Stimulated activated naive CD8-positive, alpha-beta T cell treated with anti-CD3 and anti-CD28 coated beads, Interleukin-15, Interleukin-2, amounts not matched to agents 100 ng/mL and 50 ng/mL, for 24 hours (primary cell): ENCODE measurements at regions not wholly inside any gene's neighbourhood (a gene's known extent, or its start where the extent isn't known, plus 50 kb on each side); places are given as distances from the start of the nearest gene placed in this dataset.

Experiments
- H3K27ac Mint-ChIP-seq: one replicate; pipeline ENCODE4 v1.8.0; 2021; ENCODE audit warnings: mild to moderate bottlenecking, mixed read lengths
- H3K27me3 Mint-ChIP-seq: one replicate; pipeline ENCODE4 v1.8.0; 2021; ENCODE audit warnings: mixed read lengths
- H3K36me3 Mint-ChIP-seq: one replicate; pipeline ENCODE4 v1.8.0; 2021; ENCODE audit warnings: low read depth, mixed read lengths
- H3K4me1 Mint-ChIP-seq: one replicate; pipeline ENCODE4 v1.8.0; 2021; ENCODE audit warnings: low read depth, mixed read lengths
- H3K4me3 Mint-ChIP-seq: one replicate; pipeline ENCODE4 v1.8.0; 2021; ENCODE audit warnings: mild to moderate bottlenecking, mixed read lengths
- H3K9me3 Mint-ChIP-seq: one replicate; pipeline ENCODE4 v1.8.0; 2021; ENCODE audit warnings: mixed read lengths

- Mint-ChIP-seq H3K27me3 (no peaks in the 10 kb centered on the region), H3K9me3 (no peaks in the 10 kb centered on the region), H3K4me3 (no peak overlapping the region), H3K4me1 (no peaks in the 10 kb centered on the region), H3K27ac (no peak overlapping the region), H3K36me3 (no peaks in the 10 kb centered on the region)
Observed at GRCh38 chr1:222307621-222308020, 240.3 kb downstream of the HHIPL2 start.

DNA sequence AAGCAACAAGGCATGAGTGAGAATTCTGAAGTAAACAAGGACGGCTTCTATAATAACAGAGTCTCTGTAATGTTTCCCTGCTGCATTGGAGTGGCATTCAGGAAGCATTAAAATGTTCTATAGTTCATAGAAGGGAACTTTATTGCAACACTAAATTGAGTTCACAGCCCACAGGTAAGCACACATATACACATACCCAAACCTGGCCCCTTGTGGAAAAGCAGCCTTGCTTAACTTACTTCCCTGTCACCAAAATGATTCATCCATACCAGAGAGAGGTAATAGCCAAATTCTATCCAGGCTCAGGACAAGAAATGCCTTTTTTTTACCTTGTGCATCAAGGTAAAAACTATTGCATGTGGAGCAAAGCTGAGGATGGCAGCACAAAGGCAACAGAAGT lies 241.4 kb downstream of the HHIPL2 start:
- Mint-ChIP-seq H3K27me3 (no peaks in the 10 kb centered on the region), H3K9me3 (no peaks in the 10 kb centered on the region), H3K36me3 (no peaks in the 10 kb centered on the region), H3K27ac (no peak overlapping the region), H3K4me1 (no peaks in the 10 kb centered on the region), H3K4me3 (no peak overlapping the region)

DNA sequence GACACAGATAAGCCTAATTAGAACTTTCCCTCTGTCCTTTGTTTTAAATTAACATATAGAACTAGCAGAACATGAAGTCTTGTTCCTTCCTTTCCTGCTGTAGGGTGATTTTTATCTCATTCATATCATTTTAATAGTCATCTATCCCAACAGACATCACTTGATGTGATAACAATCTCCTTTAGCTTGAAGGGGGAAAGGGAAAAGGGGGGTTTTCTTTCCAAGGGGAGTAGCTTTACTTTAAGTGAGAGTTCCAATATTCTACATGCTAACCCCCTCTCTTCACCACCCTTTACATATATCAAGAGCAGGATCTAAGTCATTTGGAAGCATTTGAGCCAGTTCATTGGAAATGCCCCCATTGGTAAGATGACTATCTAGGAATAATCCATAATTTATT lies 241.9 kb downstream of the HHIPL2 start:
- Mint-ChIP-seq H3K36me3 (no peaks in the 10 kb centered on the region), H3K27me3 (no peaks in the 10 kb centered on the region), H3K27ac (no peak overlapping the region), H3K4me3 (no peak overlapping the region), H3K4me1 (no peaks in the 10 kb centered on the region), H3K9me3 (no peaks in the 10 kb centered on the region)

GRCh38 chr1:222301652-222302051 lies 246.3 kb downstream of the HHIPL2 start:
- Mint-ChIP-seq H3K27me3 (no peaks in the 10 kb centered on the region), H3K4me1 (peaks cover 8% of the 10 kb centered on the region), H3K9me3 (peaks cover 11% of the 10 kb centered on the region), H3K27ac (no peak overlapping the region), H3K36me3 (no peaks in the 10 kb centered on the region), H3K4me3 (no peak overlapping the region)

DNA sequence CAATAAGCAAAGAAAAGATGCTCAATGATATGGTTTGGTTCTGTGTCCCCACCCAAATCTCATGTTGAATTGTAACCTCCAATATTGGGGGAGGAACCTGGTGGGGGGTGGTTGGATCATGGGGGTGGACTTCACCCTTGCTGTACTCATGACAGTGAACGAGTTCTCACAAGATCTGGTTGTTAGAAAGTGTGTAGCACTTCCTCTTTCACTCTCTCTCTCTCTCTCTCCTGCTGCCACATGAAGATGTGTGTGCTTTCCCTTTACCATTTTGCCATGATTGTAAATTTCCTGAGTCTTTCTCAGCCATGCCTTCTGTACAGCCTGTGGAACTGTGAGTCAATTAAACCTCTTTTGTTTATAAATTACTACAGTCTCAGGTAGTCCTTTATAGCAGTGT lies 248.4 kb downstream of the HHIPL2 start:
- Mint-ChIP-seq H3K9me3 (peaks cover 20% of the 10 kb centered on the region), H3K27me3 (no peaks in the 10 kb centered on the region), H3K4me3 (no peak overlapping the region), H3K27ac (no peak overlapping the region), H3K36me3 (no peaks in the 10 kb centered on the region), H3K4me1 (peaks cover 8% of the 10 kb centered on the region)

GRCh38 chr1:222290866-222291265 lies 257.0 kb downstream of the HHIPL2 start:
- no peaks in the 10 kb centered on the region for H3K4me1 Mint-ChIP-seq
- no peaks in the 10 kb centered on the region for H3K36me3 Mint-ChIP-seq
- H3K27me3 Mint-ChIP-seq, result no peaks in the 10 kb centered on the region
- no peak overlapping the region for H3K27ac Mint-ChIP-seq
- peaks cover 12% of the 10 kb centered on the region for H3K9me3 Mint-ChIP-seq
- H3K4me3 Mint-ChIP-seq, result no peak overlapping the region

GRCh38 chr1:222288053-222288452 lies 259.9 kb downstream of the HHIPL2 start:
- Mint-ChIP-seq H3K36me3 (no peaks in the 10 kb centered on the region), H3K9me3 (no peaks in the 10 kb centered on the region), H3K27me3 (no peaks in the 10 kb centered on the region)

GRCh38 chr1:222286011-222286410 lies 261.9 kb downstream of the HHIPL2 start:
- H3K27ac Mint-ChIP-seq, result no peak overlapping the region
- no peaks in the 10 kb centered on the region for H3K4me1 Mint-ChIP-seq
- H3K27me3 Mint-ChIP-seq, result no peaks in the 10 kb centered on the region
- H3K9me3 Mint-ChIP-seq, result no peaks in the 10 kb centered on the region
- H3K36me3 Mint-ChIP-seq, result no peaks in the 10 kb centered on the region
- no peak overlapping the region for H3K4me3 Mint-ChIP-seq

More at GRCh38 chr1:222288053-222288452, 259.9 kb downstream of the HHIPL2 start:
- Mint-ChIP-seq H3K4me3 (no peak overlapping the region), H3K27ac (no peak overlapping the region), H3K4me1 (no peaks in the 10 kb centered on the region)

GRCh38 chr1:222285526-222285925 lies 262.4 kb downstream of the HHIPL2 start:
- Mint-ChIP-seq H3K36me3 (no peaks in the 10 kb centered on the region), H3K27me3 (no peaks in the 10 kb centered on the region), H3K9me3 (no peaks in the 10 kb centered on the region), H3K27ac (no peak overlapping the region), H3K4me3 (no peak overlapping the region), H3K4me1 (no peaks in the 10 kb centered on the region)

- H3K27me3 Mint-ChIP-seq, result no peaks in the 10 kb centered on the region
Observed at GRCh38 chr1:222284466-222284865, 263.4 kb downstream of the HHIPL2 start.

GRCh38 chr1:222283147-222283768 lies 264.6 kb downstream of the HHIPL2 start:
- no peaks in the 10 kb centered on the region for H3K36me3 Mint-ChIP-seq
- no peak overlapping the region for H3K4me3 Mint-ChIP-seq
- no peaks in the 10 kb centered on the region for H3K27me3 Mint-ChIP-seq

More at GRCh38 chr1:222284466-222284865, 263.4 kb downstream of the HHIPL2 start:
- no peaks in the 10 kb centered on the region for H3K36me3 Mint-ChIP-seq
- H3K27ac Mint-ChIP-seq, result no peak overlapping the region
- H3K9me3 Mint-ChIP-seq, result no peaks in the 10 kb centered on the region
- H3K4me3 Mint-ChIP-seq, result no peak overlapping the region
- no peaks in the 10 kb centered on the region for H3K4me1 Mint-ChIP-seq

DNA sequence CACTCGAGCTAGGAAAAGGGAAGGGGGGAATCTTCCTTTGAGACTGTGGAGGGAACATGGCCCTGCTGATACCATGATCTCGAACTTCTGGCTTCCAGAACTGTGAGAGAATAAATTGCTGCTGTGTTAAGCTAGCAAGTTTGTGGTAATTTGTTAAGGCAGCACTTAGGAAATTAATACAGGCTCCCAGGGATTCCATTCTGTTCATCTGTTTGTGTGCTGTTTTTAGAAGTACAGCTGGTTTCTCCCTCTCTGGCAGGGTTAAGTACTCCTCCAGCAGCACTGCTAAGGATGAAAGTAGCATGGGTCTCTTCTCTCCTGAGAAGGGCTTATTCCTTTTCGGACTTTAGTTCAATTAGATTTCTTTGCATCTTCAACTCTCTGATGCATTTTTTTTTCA lies 268.3 kb downstream of the HHIPL2 start:
- Mint-ChIP-seq H3K36me3 (no peaks in the 10 kb centered on the region), H3K4me1 (no peaks in the 10 kb centered on the region), H3K4me3 (no peak overlapping the region)

More at GRCh38 chr1:222283147-222283768, 264.6 kb downstream of the HHIPL2 start:
- H3K4me1 Mint-ChIP-seq, result no peaks in the 10 kb centered on the region
- no peak overlapping the region for H3K27ac Mint-ChIP-seq
- H3K9me3 Mint-ChIP-seq, result no peaks in the 10 kb centered on the region

GRCh38 chr1:222278501-222278900 lies 269.4 kb downstream of the HHIPL2 start:
- H3K36me3 Mint-ChIP-seq, result no peaks in the 10 kb centered on the region
- no peak overlapping the region for H3K4me3 Mint-ChIP-seq
- no peaks in the 10 kb centered on the region for H3K9me3 Mint-ChIP-seq
- H3K27me3 Mint-ChIP-seq, result no peaks in the 10 kb centered on the region
- no peaks in the 10 kb centered on the region for H3K4me1 Mint-ChIP-seq
- H3K27ac Mint-ChIP-seq, result no peak overlapping the region

More for the DNA sequence above, 268.3 kb downstream of the HHIPL2 start:
- Mint-ChIP-seq H3K9me3 (no peaks in the 10 kb centered on the region), H3K27me3 (no peaks in the 10 kb centered on the region), H3K27ac (no peak overlapping the region)

DNA sequence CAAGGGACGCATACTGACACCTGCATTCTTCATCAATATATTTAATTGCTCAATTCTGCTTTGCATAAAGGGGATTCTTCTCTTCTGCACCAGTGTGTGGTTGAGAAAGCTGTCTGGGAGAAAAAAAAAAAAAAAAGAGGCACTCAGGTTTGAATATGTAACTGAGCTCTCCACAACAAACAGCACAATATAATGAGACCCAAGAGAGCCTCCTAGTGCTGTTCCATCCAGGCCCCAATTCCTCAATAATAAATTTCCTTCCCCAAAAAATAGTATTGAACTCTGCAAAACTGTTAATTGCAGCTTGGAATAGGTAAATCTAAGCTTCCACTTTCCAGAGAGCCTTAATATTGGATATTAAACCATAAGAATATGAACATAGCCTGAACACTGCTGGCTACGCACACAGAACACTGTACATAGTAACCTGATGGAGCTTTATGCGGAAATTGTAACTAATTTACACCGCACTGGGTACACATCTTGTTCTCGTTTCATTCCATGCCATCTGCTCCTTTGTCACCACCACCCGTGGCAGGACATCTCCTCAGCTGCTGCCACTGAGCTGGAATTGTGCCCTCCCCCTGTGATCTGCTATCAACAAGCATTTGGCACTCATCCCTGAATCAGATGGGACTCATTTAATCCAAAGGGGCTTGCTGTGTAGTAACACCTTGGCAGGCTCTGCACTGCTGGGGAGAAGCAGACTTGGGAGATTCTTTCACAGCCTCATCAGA lies 272.0 kb downstream of the HHIPL2 start:
- H3K27ac Mint-ChIP-seq, result no peak overlapping the region
- H3K9me3 Mint-ChIP-seq, result no peaks in the 10 kb centered on the region
- H3K4me3 Mint-ChIP-seq, result no peak overlapping the region
- H3K27me3 Mint-ChIP-seq, result no peaks in the 10 kb centered on the region
- no peaks in the 10 kb centered on the region for H3K4me1 Mint-ChIP-seq
- no peaks in the 10 kb centered on the region for H3K36me3 Mint-ChIP-seq

DNA sequence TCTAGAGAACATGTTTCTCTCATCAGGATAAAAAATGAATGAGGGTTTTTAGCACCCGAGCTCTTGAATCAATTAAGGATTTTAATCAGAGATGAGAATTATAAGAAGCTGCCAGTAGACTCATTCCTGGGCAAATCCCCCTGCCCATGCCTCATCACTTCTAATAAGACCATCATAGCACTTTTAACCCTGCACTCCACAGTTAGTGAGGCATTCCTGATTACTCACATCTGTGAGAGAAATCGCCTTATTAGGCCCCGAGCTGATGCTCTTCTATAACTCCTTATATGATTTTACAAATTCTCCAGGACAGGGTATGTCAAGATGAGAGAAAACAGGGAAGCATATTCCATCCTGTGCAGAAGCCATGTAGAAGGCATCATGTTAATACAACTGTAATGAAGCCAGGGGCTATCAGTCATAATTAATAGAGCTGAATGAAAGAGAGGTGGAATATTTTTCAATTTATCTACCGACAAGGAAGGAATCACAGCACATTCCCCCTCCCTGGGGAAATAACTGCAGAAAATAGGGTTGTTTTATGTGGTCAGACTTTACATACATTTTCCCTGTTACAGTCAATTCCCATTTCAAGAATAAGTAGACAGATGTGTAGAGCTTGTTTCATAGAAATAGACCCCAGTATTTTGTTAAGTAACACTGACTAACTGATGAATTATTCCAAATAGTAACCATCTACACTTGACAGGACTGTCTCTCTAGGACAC lies 272.7 kb downstream of the HHIPL2 start:
- Mint-ChIP-seq H3K27me3 (no peaks in the 10 kb centered on the region), H3K4me3 (no peak overlapping the region), H3K4me1 (no peaks in the 10 kb centered on the region), H3K36me3 (no peaks in the 10 kb centered on the region), H3K9me3 (no peaks in the 10 kb centered on the region), H3K27ac (no peak overlapping the region)
